Caco-2 (cell line): ENCODE measurements at regions not wholly inside any gene's neighbourhood (a gene's known extent, or its start where the extent isn't known, plus 50 kb on each side); places are given as distances from the start of the nearest gene placed in this dataset. TPM values are rescaled to one million over a fixed set of nuclear protein-coding genes. Genes with fewer than 3 reads are reported as not detected.

Experiments
- microRNA-seq: library from miRNA; unstranded; fragments of <30 nt; microRNA quantifications from one replicate; pipeline ENCODE4 v1.2.0, GENCODE V29; 2022

Small RNA genes in the stretch of these regions (microRNA-seq; reads per million reads assigned to microRNA genes)
- gene MIR4280, result not detected
